Activated T-cell treated with anti-CD3 and anti-CD28 coated beads, Interleukin-2, amount 50 U/mL, for 72 hours (primary cell): ENCODE measurements at regions not wholly inside any gene's neighbourhood (a gene's known extent, or its start where the extent isn't known, plus 50 kb on each side); places are given as distances from the start of the nearest gene placed in this dataset.

Experiments used
- ATAC-seq, 2 donors: fragments of 150-1000 bp; cut with Tn5 transposase; replicated peaks in 1 of 2; 2 replicates each; pipeline ENCODE4 v1.10.0; 2021; ENCODE audit warnings: moderate library complexity in 2 of 2, mild to moderate bottlenecking in 1 of 2
- DNase-seq, 2 donors: peaks; one replicate each; pipeline ENCODE4 v3.0.0; 2021 to 2022; ENCODE audit warnings: mixed read lengths in 1 of 2
- H3K27ac Mint-ChIP-seq: one replicate; pipeline ENCODE4 v1.8.0; 2022; ENCODE audit warnings: mild to moderate bottlenecking, moderate library complexity, mixed read lengths
- H3K27me3 Mint-ChIP-seq: one replicate; pipeline ENCODE4 v1.8.0; 2022; ENCODE audit warnings: low read depth, mixed read lengths
- H3K36me3 Mint-ChIP-seq, 2 donors: one replicate each; pipeline ENCODE4 v1.8.0; 2022; ENCODE audit warnings: mixed read lengths in 2 of 2, mild to moderate bottlenecking in 1 of 2; ENCODE audit not compliant: insufficient read depth in 2 of 2
- H3K4me1 Mint-ChIP-seq: one replicate; pipeline ENCODE4 v1.8.0; 2022; ENCODE audit warnings: low read depth, mixed read lengths
- H3K4me3 Mint-ChIP-seq, 2 donors: one replicate each; pipeline ENCODE4 v1.8.0; 2022; ENCODE audit warnings: mild to moderate bottlenecking in 2 of 2, mixed read lengths in 2 of 2, moderate library complexity in 2 of 2
- H3K9me3 Mint-ChIP-seq, 2 donors: one replicate each; pipeline ENCODE4 v1.8.0; 2022; ENCODE audit warnings: mixed read lengths in 2 of 2

- DNase-seq: no peak
- H3K27me3 Mint-ChIP-seq: no peaks in the 10 kb centered on the region
These were observed 340.1 kb upstream of the RGS18 start for GRCh38 chr1:191818198-191818597.

GRCh38 chr1:191831572-191831971, 326.7 kb upstream of the RGS18 start:
- Mint-ChIP-seq H3K4me1 (no peaks in the 10 kb centered on the region), H3K27ac (no peak overlapping the region), H3K4me3 (no peak overlapping the region), H3K36me3 (no peaks in the 10 kb centered on the region), H3K9me3 (peaks cover 2 to 4% of the 10 kb centered on the region in 2 donors), H3K27me3 (no peaks in the 10 kb centered on the region)
- ATAC-seq (no peak), DNase-seq (no peak)

More at GRCh38 chr1:191818198-191818597, 340.1 kb upstream of the RGS18 start:
- Mint-ChIP-seq H3K4me3 (no peak overlapping the region), H3K36me3 (peaks cover 0 to 1% of the 10 kb centered on the region in 2 donors), H3K27ac (no peak overlapping the region), H3K9me3 (peaks cover 2 to 3% of the 10 kb centered on the region in 2 donors), H3K4me1 (no peaks in the 10 kb centered on the region)
- ATAC-seq: no peak

- Mint-ChIP-seq H3K36me3 (no peaks in the 10 kb centered on the region), H3K27me3 (no peaks in the 10 kb centered on the region), H3K4me1 (no peaks in the 10 kb centered on the region), H3K9me3 (peaks cover 4 to 6% of the 10 kb centered on the region in 2 donors), H3K27ac (no peak overlapping the region), H3K4me3 (no peak overlapping the region)
- DNase-seq (no peak), ATAC-seq (no peak)
These were observed 318.4 kb upstream of the RGS18 start for GRCh38 chr1:191839891-191840290.

GRCh38 chr1:191851799-191852595, 306.3 kb upstream of the RGS18 start:
- H3K9me3 Mint-ChIP-seq: peaks cover 0 to 2% of the 10 kb centered on the region in 2 donors
- no peak overlapping the region for H3K27ac Mint-ChIP-seq
- H3K4me1 Mint-ChIP-seq: no peaks in the 10 kb centered on the region
- DNase-seq: no peak
- H3K27me3 Mint-ChIP-seq: no peaks in the 10 kb centered on the region
- H3K36me3 Mint-ChIP-seq: no peaks in the 10 kb centered on the region
- H3K4me3 Mint-ChIP-seq: no peak overlapping the region
- ATAC-seq: no peak

GRCh38 chr1:191852907-191853306, 305.4 kb upstream of the RGS18 start:
- no peak for DNase-seq
- Mint-ChIP-seq H3K4me3 (no peak overlapping the region), H3K36me3 (no peaks in the 10 kb centered on the region), H3K27ac (no peak overlapping the region), H3K4me1 (no peaks in the 10 kb centered on the region), H3K9me3 (peaks cover 0 to 2% of the 10 kb centered on the region in 2 donors), H3K27me3 (no peaks in the 10 kb centered on the region)
- ATAC-seq: no peak

GRCh38 chr1:191857600-191857999, 300.7 kb upstream of the RGS18 start:
- ATAC-seq (no peak), DNase-seq (no peak)
- Mint-ChIP-seq H3K9me3 (peaks cover 3 to 4% of the 10 kb centered on the region in 2 donors), H3K4me3 (no peak overlapping the region), H3K36me3 (peaks cover 0 to 1% of the 10 kb centered on the region in 2 donors), H3K27ac (no peak overlapping the region), H3K4me1 (no peaks in the 10 kb centered on the region), H3K27me3 (no peaks in the 10 kb centered on the region)

- no peak for DNase-seq
- no peak for ATAC-seq
- Mint-ChIP-seq H3K9me3 (peaks cover 5% of the 10 kb centered on the region in 2 donors), H3K4me3 (no peak overlapping the region), H3K4me1 (no peaks in the 10 kb centered on the region), H3K27me3 (no peaks in the 10 kb centered on the region), H3K36me3 (peaks cover 0 to 1% of the 10 kb centered on the region in 2 donors), H3K27ac (no peak overlapping the region)
These were observed 292.8 kb upstream of the RGS18 start for GRCh38 chr1:191865479-191865878.

- ATAC-seq (no peak), DNase-seq (no peak)
- Mint-ChIP-seq H3K27me3 (no peaks in the 10 kb centered on the region), H3K4me1 (no peaks in the 10 kb centered on the region), H3K36me3 (no peaks in the 10 kb centered on the region), H3K27ac (no peak overlapping the region), H3K4me3 (no peak overlapping the region), H3K9me3 (peaks cover 5% of the 10 kb centered on the region in 2 donors)
These were observed 292.1 kb upstream of the RGS18 start for GRCh38 chr1:191866155-191866554.

GRCh38 chr1:191869790-191870312, 288.4 kb upstream of the RGS18 start:
- Mint-ChIP-seq H3K4me1 (no peaks in the 10 kb centered on the region), H3K36me3 (no peaks in the 10 kb centered on the region), H3K4me3 (no peak overlapping the region), H3K9me3 (peaks cover 0 to 6% of the 10 kb centered on the region in 2 donors), H3K27ac (no peak overlapping the region), H3K27me3 (no peaks in the 10 kb centered on the region)
- DNase-seq: no peak
- ATAC-seq: no peak

- Mint-ChIP-seq H3K27ac (no peak overlapping the region), H3K9me3 (peaks cover 0 to 7% of the 10 kb centered on the region in 2 donors), H3K36me3 (no peaks in the 10 kb centered on the region), H3K27me3 (no peaks in the 10 kb centered on the region), H3K4me3 (no peak overlapping the region), H3K4me1 (no peaks in the 10 kb centered on the region)
- DNase-seq (no peak), ATAC-seq (no peak)
These were observed 287.8 kb upstream of the RGS18 start for GRCh38 chr1:191870490-191870889.

GRCh38 chr1:191875994-191876393, 282.3 kb upstream of the RGS18 start:
- ATAC-seq (no peak), DNase-seq (no peak)
- Mint-ChIP-seq H3K27me3 (no peaks in the 10 kb centered on the region), H3K4me3 (no peak overlapping the region), H3K36me3 (no peaks in the 10 kb centered on the region), H3K27ac (no peak overlapping the region), H3K9me3 (peaks cover 0 to 5% of the 10 kb centered on the region in 2 donors), H3K4me1 (no peaks in the 10 kb centered on the region)

GRCh38 chr1:191876631-191877030, 281.6 kb upstream of the RGS18 start:
- no peak for DNase-seq
- no peaks in the 10 kb centered on the region for H3K27me3 Mint-ChIP-seq
- H3K4me3 Mint-ChIP-seq: no peak overlapping the region
- no peaks in the 10 kb centered on the region for H3K36me3 Mint-ChIP-seq
- peaks cover 0 to 5% of the 10 kb centered on the region in 2 donors for H3K9me3 Mint-ChIP-seq
- H3K4me1 Mint-ChIP-seq: no peaks in the 10 kb centered on the region
- ATAC-seq: no peak
- H3K27ac Mint-ChIP-seq: peak overlapping the region; percentile 42

GRCh38 chr1:191882870-191883269, 275.4 kb upstream of the RGS18 start:
- DNase-seq (no peak), ATAC-seq (no peak)
- Mint-ChIP-seq H3K4me3 (no peak overlapping the region), H3K36me3 (no peaks in the 10 kb centered on the region), H3K27ac (no peak overlapping the region), H3K27me3 (no peaks in the 10 kb centered on the region), H3K4me1 (no peaks in the 10 kb centered on the region), H3K9me3 (no peaks in the 10 kb centered on the region)

- H3K4me1 Mint-ChIP-seq: no peaks in the 10 kb centered on the region
- no peak for DNase-seq
- H3K27me3 Mint-ChIP-seq: no peaks in the 10 kb centered on the region
- no peak overlapping the region for H3K4me3 Mint-ChIP-seq
- peaks cover 1 to 4% of the 10 kb centered on the region in 2 donors for H3K9me3 Mint-ChIP-seq
- ATAC-seq: no peak
- no peak overlapping the region for H3K27ac Mint-ChIP-seq
- no peaks in the 10 kb centered on the region for H3K36me3 Mint-ChIP-seq
These were observed 271.3 kb upstream of the RGS18 start for GRCh38 chr1:191886977-191887376.
